HG03097 (cell line): ENCODE measurements at regions not wholly inside any gene's neighbourhood (a gene's known extent, or its start where the extent isn't known, plus 50 kb on each side); places are given as distances from the start of the nearest gene placed in this dataset.
"Not testable (repeated sequence)": the region's sequence is repeated elsewhere in the genome, so short reads cannot be mapped to it uniquely, and the experiment has no call there.

ENCODE experiments used
- ATAC-seq: cut with Tn5 transposase; IDR thresholded peaks from one replicate; pipeline ENCODE4 v1.9.1; 2021; ENCODE audit not compliant: unreplicated experiment, low FRiP score

- ATAC-seq = no peak
Measured at GRCh38 chr2:122805346-122805745, 1049.9 kb downstream of the TSN start.

GRCh38 chr2:122808286-122808969 is 1053.0 kb downstream of the TSN start:
- ATAC-seq = no peak

- ATAC-seq = not testable (repeated sequence)
Measured at GRCh38 chr2:122812214-122812613, 1056.8 kb downstream of the TSN start.

- no peak for ATAC-seq
Measured at GRCh38 chr2:122815120-122815519, 1059.7 kb downstream of the TSN start.

- ATAC-seq = no peak
Measured at GRCh38 chr2:122816803-122817202, 1061.4 kb downstream of the TSN start.

GRCh38 chr2:122822319-122822718 is 1066.9 kb downstream of the TSN start:
- ATAC-seq = no peak

- no peak for ATAC-seq
Measured at GRCh38 chr2:122830157-122830556, 1074.7 kb downstream of the TSN start.

- ATAC-seq = no peak
Measured at GRCh38 chr2:122831649-122832048, 1076.2 kb downstream of the TSN start.

- no peak for ATAC-seq
Measured at GRCh38 chr2:122843503-122843902, 1088.1 kb downstream of the TSN start.

- ATAC-seq = no peak
Measured at GRCh38 chr2:122851161-122851560, 1095.7 kb downstream of the TSN start.

GRCh38 chr2:122851972-122852531 is 1096.6 kb downstream of the TSN start:
- ATAC-seq = no peak

GRCh38 chr2:122856696-122857095 is 1101.2 kb downstream of the TSN start:
- no peak for ATAC-seq

- no peak for ATAC-seq
Measured at GRCh38 chr2:122858075-122858702, 1102.7 kb downstream of the TSN start.

- ATAC-seq = no peak
Measured at GRCh38 chr2:122858813-122859212, 1103.4 kb downstream of the TSN start.

GRCh38 chr2:122859260-122859659 is 1103.8 kb downstream of the TSN start:
- ATAC-seq = no peak

- ATAC-seq = no peak
Measured at GRCh38 chr2:122863532-122863931, 1108.1 kb downstream of the TSN start.

- ATAC-seq = no peak
Measured at GRCh38 chr2:122864728-122865127, 1109.3 kb downstream of the TSN start.

- ATAC-seq = no peak
Measured at GRCh38 chr2:122866095-122866494, 1110.6 kb downstream of the TSN start.

GRCh38 chr2:122867941-122868340 is 1112.5 kb downstream of the TSN start:
- no peak for ATAC-seq

GRCh38 chr2:122868646-122869275 is 1113.3 kb downstream of the TSN start:
- ATAC-seq = no peak

- ATAC-seq = no peak
Measured at GRCh38 chr2:122873951-122874350, 1118.5 kb downstream of the TSN start.
